GM18867 (cell line): ENCODE measurements at regions not wholly inside any gene's neighbourhood (a gene's known extent, or its start where the extent isn't known, plus 50 kb on each side); places are given as distances from the start of the nearest gene placed in this dataset.
A peak's percentile ranks its signal among the peaks of the same experiment; 100 is the strongest.

Experiments
- ATAC-seq: cut with Tn5 transposase; IDR thresholded peaks from one replicate; pipeline ENCODE4 v1.9.1; 2021; ENCODE audit warnings: mild to moderate bottlenecking, moderate library complexity; ENCODE audit not compliant: unreplicated experiment

GRCh38 chr9:95822583-95823431, 52.7 kb upstream of the ERCC6L2 start:
- peak; percentile 85 for ATAC-seq

- no peak for ATAC-seq
Observed at GRCh38 chr9:95822015-95822414, 53.5 kb upstream of the ERCC6L2 start.

GRCh38 chr9:95820074-95820473, 55.4 kb upstream of the ERCC6L2 start:
- no peak for ATAC-seq

- no peak for ATAC-seq
Observed at GRCh38 chr9:95819636-95820035, 55.9 kb upstream of the ERCC6L2 start.

GRCh38 chr9:95817205-95817604, 58.3 kb upstream of the ERCC6L2 start:
- no peak for ATAC-seq

GRCh38 chr9:95816716-95817115, 58.8 kb upstream of the ERCC6L2 start:
- ATAC-seq: no peak

- ATAC-seq: no peak
Observed at GRCh38 chr9:95815961-95816360, 59.5 kb upstream of the ERCC6L2 start.

- ATAC-seq: no peak
Observed at GRCh38 chr9:95815133-95815532, 60.4 kb upstream of the ERCC6L2 start.

GRCh38 chr9:95813923-95814322, 61.6 kb upstream of the ERCC6L2 start:
- no peak for ATAC-seq

GRCh38 chr9:95810814-95811213, 64.7 kb upstream of the ERCC6L2 start:
- ATAC-seq: no peak

- no peak for ATAC-seq
Observed at GRCh38 chr9:95810133-95810532, 65.4 kb upstream of the ERCC6L2 start.

GRCh38 chr9:95809686-95810085, 65.8 kb upstream of the ERCC6L2 start:
- ATAC-seq: no peak

GRCh38 chr9:95808011-95808410, 67.5 kb upstream of the ERCC6L2 start:
- ATAC-seq: no peak

GRCh38 chr9:95807326-95807947, 68.1 kb upstream of the ERCC6L2 start:
- no peak for ATAC-seq

GRCh38 chr9:95803197-95803596, 72.3 kb upstream of the ERCC6L2 start:
- no peak for ATAC-seq

GRCh38 chr9:95801797-95802196, 73.7 kb upstream of the ERCC6L2 start:
- ATAC-seq: no peak

GRCh38 chr9:95796029-95796428, 79.5 kb upstream of the ERCC6L2 start:
- no peak for ATAC-seq

- ATAC-seq: no peak
Observed at GRCh38 chr9:95793924-95794828, 81.3 kb upstream of the ERCC6L2 start.

- ATAC-seq: no peak
Observed at GRCh38 chr9:95791695-95792094, 83.8 kb upstream of the ERCC6L2 start.

GRCh38 chr9:95791286-95791685, 84.2 kb upstream of the ERCC6L2 start:
- no peak for ATAC-seq

- no peak for ATAC-seq
Observed at GRCh38 chr9:95788521-95788991, 86.9 kb upstream of the ERCC6L2 start.
